ENCODE measurements at regions not wholly inside any gene's neighbourhood (a gene's known extent, or its start where the extent isn't known, plus 50 kb on each side); places are given as distances from the start of the nearest gene placed in this dataset.
A peak's percentile ranks its signal among the peaks of the same experiment; 100 is the strongest.

- no peak for TF ChIP-seq GTF2A2 (tag; IDR thresholded peaks at IDR 0.05)
- no peak for TF ChIP-seq HDAC8 (tag; IDR thresholded peaks at IDR 0.05)
- TF ChIP-seq FOXM1 (IDR thresholded peaks at IDR 0.05; ENCODE audit: low read depth) = peak; percentile 47; the same call in 1 of the 2 replicates
- TF ChIP-seq FOXM1 (CRISPR knock-in tag; IDR thresholded peaks at IDR 0.05; ENCODE audit: low read depth) = no peak
- no peak for TF ChIP-seq ZNF75A (CRISPR knock-in tag; IDR thresholded peaks at IDR 0.05)
- TF ChIP-seq BCOR (IDR thresholded peaks at IDR 0.05) = peak; percentile 50
- TF ChIP-seq HMGN3 (IDR thresholded peaks at IDR 0.05; ENCODE audit: borderline replicate concordance, extremely low read depth, insufficient read length, low read depth, low read length) = peak; percentile 93
- no peak for TF ChIP-seq RFX5 (IDR thresholded peaks at IDR 0.05; ENCODE audit: low read depth, low read length)
- no peak for TF ChIP-seq FOS (IDR thresholded peaks at IDR 0.05; ENCODE audit: extremely low read depth, insufficient read length)
- no peak for TF ChIP-seq MCM5 (IDR thresholded peaks at IDR 0.05; ENCODE audit: low read depth)
- TF ChIP-seq, protein P1, sequence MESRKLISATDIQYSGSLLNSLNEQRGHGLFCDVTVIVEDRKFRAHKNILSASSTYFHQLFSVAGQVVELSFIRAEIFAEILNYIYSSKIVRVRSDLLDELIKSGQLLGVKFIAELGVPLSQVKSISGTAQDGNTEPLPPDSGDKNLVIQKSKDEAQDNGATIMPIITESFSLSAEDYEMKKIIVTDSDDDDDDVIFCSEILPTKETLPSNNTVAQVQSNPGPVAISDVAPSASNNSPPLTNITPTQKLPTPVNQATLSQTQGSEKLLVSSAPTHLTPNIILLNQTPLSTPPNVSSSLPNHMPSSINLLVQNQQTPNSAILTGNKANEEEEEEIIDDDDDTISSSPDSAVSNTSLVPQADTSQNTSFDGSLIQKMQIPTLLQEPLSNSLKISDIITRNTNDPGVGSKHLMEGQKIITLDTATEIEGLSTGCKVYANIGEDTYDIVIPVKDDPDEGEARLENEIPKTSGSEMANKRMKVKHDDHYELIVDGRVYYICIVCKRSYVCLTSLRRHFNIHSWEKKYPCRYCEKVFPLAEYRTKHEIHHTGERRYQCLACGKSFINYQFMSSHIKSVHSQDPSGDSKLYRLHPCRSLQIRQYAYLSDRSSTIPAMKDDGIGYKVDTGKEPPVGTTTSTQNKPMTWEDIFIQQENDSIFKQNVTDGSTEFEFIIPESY (CRISPR knock-in tag; IDR thresholded peaks at IDR 0.05) = peak; percentile 56; the same call in 1 of the 2 replicates
- TF ChIP-seq, protein P2, sequence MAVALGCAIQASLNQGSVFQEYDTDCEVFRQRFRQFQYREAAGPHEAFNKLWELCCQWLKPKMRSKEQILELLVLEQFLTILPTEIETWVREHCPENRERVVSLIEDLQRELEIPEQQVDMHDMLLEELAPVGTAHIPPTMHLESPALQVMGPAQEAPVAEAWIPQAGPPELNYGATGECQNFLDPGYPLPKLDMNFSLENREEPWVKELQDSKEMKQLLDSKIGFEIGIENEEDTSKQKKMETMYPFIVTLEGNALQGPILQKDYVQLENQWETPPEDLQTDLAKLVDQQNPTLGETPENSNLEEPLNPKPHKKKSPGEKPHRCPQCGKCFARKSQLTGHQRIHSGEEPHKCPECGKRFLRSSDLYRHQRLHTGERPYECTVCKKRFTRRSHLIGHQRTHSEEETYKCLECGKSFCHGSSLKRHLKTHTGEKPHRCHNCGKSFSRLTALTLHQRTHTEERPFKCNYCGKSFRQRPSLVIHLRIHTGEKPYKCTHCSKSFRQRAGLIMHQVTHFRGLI (CRISPR knock-in tag; IDR thresholded peaks at IDR 0.05) = no peak
- peak; percentile 96 for TF ChIP-seq KDM2B (CRISPR knock-in tag; IDR thresholded peaks at IDR 0.05)
- TF ChIP-seq, protein P3, sequence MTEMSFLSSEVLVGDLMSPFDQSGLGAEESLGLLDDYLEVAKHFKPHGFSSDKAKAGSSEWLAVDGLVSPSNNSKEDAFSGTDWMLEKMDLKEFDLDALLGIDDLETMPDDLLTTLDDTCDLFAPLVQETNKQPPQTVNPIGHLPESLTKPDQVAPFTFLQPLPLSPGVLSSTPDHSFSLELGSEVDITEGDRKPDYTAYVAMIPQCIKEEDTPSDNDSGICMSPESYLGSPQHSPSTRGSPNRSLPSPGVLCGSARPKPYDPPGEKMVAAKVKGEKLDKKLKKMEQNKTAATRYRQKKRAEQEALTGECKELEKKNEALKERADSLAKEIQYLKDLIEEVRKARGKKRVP (CRISPR knock-in tag; IDR thresholded peaks at IDR 0.05) = no peak
- no peak for TF ChIP-seq FOXO4 (CRISPR knock-in tag; IDR thresholded peaks at IDR 0.05)
- TF ChIP-seq, protein P4, sequence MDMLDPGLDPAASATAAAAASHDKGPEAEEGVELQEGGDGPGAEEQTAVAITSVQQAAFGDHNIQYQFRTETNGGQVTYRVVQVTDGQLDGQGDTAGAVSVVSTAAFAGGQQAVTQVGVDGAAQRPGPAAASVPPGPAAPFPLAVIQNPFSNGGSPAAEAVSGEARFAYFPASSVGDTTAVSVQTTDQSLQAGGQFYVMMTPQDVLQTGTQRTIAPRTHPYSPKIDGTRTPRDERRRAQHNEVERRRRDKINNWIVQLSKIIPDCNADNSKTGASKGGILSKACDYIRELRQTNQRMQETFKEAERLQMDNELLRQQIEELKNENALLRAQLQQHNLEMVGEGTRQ (CRISPR knock-in tag; IDR thresholded peaks at IDR 0.05) = no peak
- peak; percentile 27; the same call in 1 of the 2 replicates for TF ChIP-seq TEAD4 (IDR thresholded peaks at IDR 0.05; ENCODE audit: low read length)
- TF ChIP-seq TEAD4 (CRISPR knock-in tag; IDR thresholded peaks at IDR 0.05; ENCODE audit: borderline replicate concordance) = no peak
- TF ChIP-seq ZNF644 (tag; IDR thresholded peaks at IDR 0.05; ENCODE audit: low read depth) = no peak
- peak; percentile 66 for TF ChIP-seq U2AF1 (optimal IDR thresholded peaks at IDR 0.05; ENCODE audit: low read depth, low read length)
- no peak for TF ChIP-seq HOXB6 (CRISPR knock-in tag; IDR thresholded peaks at IDR 0.05; ENCODE audit: borderline replicate concordance)
- TF ChIP-seq NCOR1 (IDR thresholded peaks at IDR 0.05) = peak; percentile 33; the same call in 1 of the 2 replicates
- no peak for TF ChIP-seq POLR3G (IDR thresholded peaks at IDR 0.05; ENCODE audit: extremely low read depth, insufficient read length, insufficient replicate concordance)
These were observed 59.0 kb upstream of the ACOT11 start (continued) for GRCh38 chr1:54488779-54489626.

Measured in K562 (cell line).